A673 (cell line): ENCODE measurements at regions not wholly inside any gene's neighbourhood (a gene's known extent, or its start where the extent isn't known, plus 50 kb on each side); places are given as distances from the start of the nearest gene placed in this dataset.

Source experiments
- CTCF ChIP-seq: fragments of 300-800, 200-600 bp; sonication (generic); conservative IDR thresholded peaks from 2 replicates; pipeline ENCODE4 v1.5.1; 2017; ENCODE audit warnings: low read depth, mild to moderate bottlenecking, antibody characterized with exemption, low read length, moderate library complexity, mixed read lengths
- EZH2 ChIP-seq: fragments of 200-600 bp; sonication (generic); IDR thresholded peaks from 2 replicates; pipeline ENCODE4 v1.6.1; 2017; ENCODE audit warnings: borderline replicate concordance, low read depth, mild to moderate bottlenecking, mixed read lengths, antibody characterized with exemption, low read length; ENCODE audit not compliant: poor library complexity, severe bottlenecking

GRCh38 chr11:109695696-109696095, 273.7 kb downstream of the C11orf87 start:
- TF ChIP-seq CTCF (no peak), EZH2 (no peak)
